ENCODE measurements at regions not wholly inside any gene's neighbourhood (a gene's known extent, or its start where the extent isn't known, plus 50 kb on each side); places are given as distances from the start of the nearest gene placed in this dataset.

DNA sequence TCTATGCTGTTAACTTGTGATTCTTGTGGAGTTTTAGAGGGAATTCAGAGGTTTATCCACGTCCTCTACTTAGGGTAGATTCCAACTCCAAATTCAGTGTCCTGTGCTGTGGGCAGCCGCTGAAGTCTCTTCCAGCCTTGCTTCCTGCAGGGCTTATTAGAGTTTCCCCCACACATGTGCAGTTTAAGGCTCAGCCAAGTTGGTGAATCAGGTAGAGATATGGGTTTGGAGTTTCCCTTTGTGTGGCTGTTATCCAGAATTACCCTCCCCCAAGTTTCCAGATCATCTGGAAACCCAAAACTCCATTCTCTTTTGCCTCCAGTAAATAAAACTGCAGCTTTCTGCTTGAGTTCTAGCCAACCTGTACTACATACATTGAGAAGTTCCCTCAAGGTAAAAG is 853.7 kb downstream of the GALC start:
- no peak overlapping the region for H3K4me3 ChIP-seq (ENCODE audit: low read depth in 1 of 2, low read length in 2 of 2)
- H3K9me3 ChIP-seq (ENCODE audit: control insufficient read depth in 1 of 2, low read length in 2 of 2), result no peaks in the 10 kb centered on the region
- peaks cover 0 to 7% of the 10 kb centered on the region in 2 donors for H3K4me1 ChIP-seq (ENCODE audit: control insufficient read depth in 1 of 2, insufficient read depth in 2 of 2, low read length in 2 of 2)
- H3K36me3 ChIP-seq (ENCODE audit: control insufficient read depth in 1 of 2, insufficient read depth in 2 of 2, low read length in 2 of 2), result no peaks in the 10 kb centered on the region
- no peaks in the 10 kb centered on the region for H3K27me3 ChIP-seq (ENCODE audit: low read depth, low read length)
- H3K27ac ChIP-seq (ENCODE audit: low read length), result no peak overlapping the region

DNA sequence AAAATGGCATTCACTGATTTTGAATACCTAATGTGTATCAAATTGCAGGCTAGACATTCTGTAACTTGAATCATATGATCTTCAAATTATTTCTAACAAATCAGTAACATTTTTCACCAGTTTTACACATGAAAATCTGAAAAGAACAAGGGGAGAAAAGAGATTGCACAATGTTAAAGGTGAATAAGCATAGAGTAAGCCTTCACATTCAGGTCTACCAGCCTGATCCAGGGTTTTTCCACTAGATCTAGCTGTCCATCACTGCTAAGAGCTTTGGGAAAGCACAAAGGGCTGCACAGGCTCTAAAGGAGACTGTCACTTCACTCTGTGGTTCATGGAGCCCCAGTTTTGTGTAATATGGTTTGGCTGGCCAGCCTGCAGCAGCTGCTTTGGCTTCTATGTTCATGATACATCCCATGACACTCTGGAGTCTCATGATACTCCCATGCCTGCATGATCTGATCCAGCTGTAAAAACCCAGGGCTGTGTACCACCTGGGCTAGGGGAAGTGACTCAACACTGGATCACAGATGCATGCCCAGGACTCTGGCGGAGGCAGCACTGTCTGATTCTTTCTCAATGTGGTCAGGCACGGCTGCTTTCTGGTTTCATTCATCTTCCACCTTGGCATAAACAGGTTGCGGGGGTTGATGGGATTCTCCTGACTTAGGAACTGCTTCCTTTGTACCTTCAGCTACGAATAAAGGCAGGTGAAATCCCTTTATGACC is 859.7 kb downstream of the GALC start:
- H3K4me3 ChIP-seq (ENCODE audit: low read depth in 1 of 2, low read length in 2 of 2), result no peak overlapping the region
- H3K36me3 ChIP-seq (ENCODE audit: control insufficient read depth in 1 of 2, insufficient read depth in 2 of 2, low read length in 2 of 2), result no peaks in the 10 kb centered on the region
- H3K9me3 ChIP-seq (ENCODE audit: control insufficient read depth in 1 of 2, low read length in 2 of 2), result no peaks in the 10 kb centered on the region
- H3K27me3 ChIP-seq (ENCODE audit: low read depth, low read length), result no peaks in the 10 kb centered on the region
- peaks cover 0 to 7% of the 10 kb centered on the region in 2 donors for H3K4me1 ChIP-seq (ENCODE audit: control insufficient read depth in 1 of 2, insufficient read depth in 2 of 2, low read length in 2 of 2)
- H3K27ac ChIP-seq (ENCODE audit: low read length), result no peak overlapping the region

GRCh38 chr14:87131879-87132278 is 861.1 kb downstream of the GALC start:
- Histone ChIP-seq H3K4me1 (ENCODE audit: control insufficient read depth in 1 of 2, insufficient read depth in 2 of 2, low read length in 2 of 2) (peaks cover 0 to 7% of the 10 kb centered on the region in 2 donors), H3K9me3 (ENCODE audit: control insufficient read depth in 1 of 2, low read length in 2 of 2) (no peaks in the 10 kb centered on the region), H3K36me3 (ENCODE audit: control insufficient read depth in 1 of 2, insufficient read depth in 2 of 2, low read length in 2 of 2) (no peaks in the 10 kb centered on the region), H3K27me3 (ENCODE audit: low read depth, low read length) (no peaks in the 10 kb centered on the region), H3K4me3 (ENCODE audit: low read depth in 1 of 2, low read length in 2 of 2) (no peak overlapping the region), H3K27ac (ENCODE audit: low read length) (no peak overlapping the region)

DNA sequence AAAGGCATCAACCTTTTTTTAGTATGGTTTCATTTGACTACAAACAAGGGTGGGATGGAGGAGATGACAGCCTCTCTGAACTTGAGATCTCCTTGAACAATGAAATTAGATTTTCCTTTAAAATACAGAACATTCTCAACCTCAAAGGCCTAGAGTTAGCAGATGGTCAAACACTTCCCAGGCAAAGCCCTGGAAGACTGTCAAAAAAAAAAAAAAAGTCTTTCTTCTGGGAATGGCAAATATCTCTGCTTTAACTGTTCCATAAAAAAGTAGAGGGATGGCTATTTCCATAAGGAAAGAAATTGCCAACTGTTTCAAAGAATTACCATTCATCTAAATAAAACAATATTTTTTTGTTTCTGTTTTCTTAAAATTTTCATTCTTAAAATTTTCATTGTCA is 870.8 kb downstream of the GALC start:
- H3K4me3 ChIP-seq (ENCODE audit: low read depth in 1 of 2, low read length in 2 of 2), result no peak overlapping the region
- no peaks in the 10 kb centered on the region for H3K4me1 ChIP-seq (ENCODE audit: control insufficient read depth in 1 of 2, insufficient read depth in 2 of 2, low read length in 2 of 2)
- H3K27ac ChIP-seq (ENCODE audit: low read length), result no peak overlapping the region
- peaks cover 0 to 3% of the 10 kb centered on the region in 2 donors for H3K9me3 ChIP-seq (ENCODE audit: control insufficient read depth in 1 of 2, low read length in 2 of 2)
- no peaks in the 10 kb centered on the region for H3K36me3 ChIP-seq (ENCODE audit: control insufficient read depth in 1 of 2, insufficient read depth in 2 of 2, low read length in 2 of 2)
- no peaks in the 10 kb centered on the region for H3K27me3 ChIP-seq (ENCODE audit: low read depth, low read length)

- Histone ChIP-seq H3K36me3 (ENCODE audit: control insufficient read depth in 1 of 2, insufficient read depth in 2 of 2, low read length in 2 of 2) (no peaks in the 10 kb centered on the region), H3K4me1 (ENCODE audit: control insufficient read depth in 1 of 2, insufficient read depth in 2 of 2, low read length in 2 of 2) (no peaks in the 10 kb centered on the region), H3K4me3 (ENCODE audit: low read depth in 1 of 2, low read length in 2 of 2) (no peak overlapping the region), H3K27ac (ENCODE audit: low read length) (no peak overlapping the region), H3K9me3 (ENCODE audit: control insufficient read depth in 1 of 2, low read length in 2 of 2) (peaks cover 0 to 3% of the 10 kb centered on the region in 2 donors), H3K27me3 (ENCODE audit: low read depth, low read length) (no peaks in the 10 kb centered on the region)
Measured at GRCh38 chr14:87121716-87122115, 871.3 kb downstream of the GALC start.

DNA sequence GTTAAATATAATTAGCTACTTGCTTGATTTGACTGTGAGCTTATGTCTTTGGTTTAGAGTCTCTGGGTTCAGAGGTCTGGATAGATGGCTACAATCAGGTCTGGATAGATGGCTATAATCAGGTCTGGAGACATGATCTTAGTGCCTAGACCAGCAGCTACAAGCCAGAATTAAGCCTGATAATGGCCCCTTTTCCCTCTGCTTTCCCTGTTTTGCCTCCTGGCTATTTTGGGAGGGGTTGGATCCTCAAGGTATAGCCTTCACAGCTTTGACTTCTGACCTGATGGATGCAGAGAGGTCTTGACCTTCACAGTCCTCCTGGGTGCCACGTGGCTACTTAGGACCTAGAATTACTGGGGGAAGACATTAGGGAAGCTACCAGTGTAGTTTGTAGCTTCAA is 877.7 kb downstream of the GALC start:
- Histone ChIP-seq H3K27ac (ENCODE audit: low read length) (no peak overlapping the region), H3K4me3 (ENCODE audit: low read depth in 1 of 2, low read length in 2 of 2) (no peak overlapping the region), H3K9me3 (ENCODE audit: control insufficient read depth in 1 of 2, low read length in 2 of 2) (peaks cover 0 to 3% of the 10 kb centered on the region in 2 donors), H3K4me1 (ENCODE audit: control insufficient read depth in 1 of 2, insufficient read depth in 2 of 2, low read length in 2 of 2) (no peaks in the 10 kb centered on the region), H3K27me3 (ENCODE audit: low read depth, low read length) (no peaks in the 10 kb centered on the region), H3K36me3 (ENCODE audit: control insufficient read depth in 1 of 2, insufficient read depth in 2 of 2, low read length in 2 of 2) (no peaks in the 10 kb centered on the region)

DNA sequence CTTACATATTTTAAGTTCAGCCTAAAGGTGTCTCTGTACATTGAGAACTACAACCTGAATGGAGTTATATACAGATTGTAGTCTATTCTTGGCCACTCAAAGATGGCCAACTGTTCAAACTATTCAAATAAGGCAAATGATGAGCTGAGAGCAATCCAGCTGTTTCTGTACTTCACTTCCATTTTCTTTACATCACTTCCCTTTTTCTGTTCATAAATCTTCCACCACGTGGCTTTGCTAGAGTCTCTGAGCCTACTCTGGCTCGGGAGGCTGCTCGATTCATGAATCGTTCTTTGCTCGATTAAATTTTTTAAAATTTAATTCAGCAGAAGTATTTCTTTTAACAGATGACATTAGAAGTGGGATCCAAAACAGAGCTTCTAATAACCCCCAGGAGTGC is 879.7 kb downstream of the GALC start:
- no peaks in the 10 kb centered on the region for H3K27me3 ChIP-seq (ENCODE audit: low read depth, low read length)
- H3K9me3 ChIP-seq (ENCODE audit: control insufficient read depth in 1 of 2, low read length in 2 of 2), result no peaks in the 10 kb centered on the region
- no peak overlapping the region for H3K27ac ChIP-seq (ENCODE audit: low read length)
- no peaks in the 10 kb centered on the region for H3K4me1 ChIP-seq (ENCODE audit: control insufficient read depth in 1 of 2, insufficient read depth in 2 of 2, low read length in 2 of 2)
- no peak overlapping the region for H3K4me3 ChIP-seq (ENCODE audit: low read depth in 1 of 2, low read length in 2 of 2)
- H3K36me3 ChIP-seq (ENCODE audit: control insufficient read depth in 1 of 2, insufficient read depth in 2 of 2, low read length in 2 of 2), result no peaks in the 10 kb centered on the region

DNA sequence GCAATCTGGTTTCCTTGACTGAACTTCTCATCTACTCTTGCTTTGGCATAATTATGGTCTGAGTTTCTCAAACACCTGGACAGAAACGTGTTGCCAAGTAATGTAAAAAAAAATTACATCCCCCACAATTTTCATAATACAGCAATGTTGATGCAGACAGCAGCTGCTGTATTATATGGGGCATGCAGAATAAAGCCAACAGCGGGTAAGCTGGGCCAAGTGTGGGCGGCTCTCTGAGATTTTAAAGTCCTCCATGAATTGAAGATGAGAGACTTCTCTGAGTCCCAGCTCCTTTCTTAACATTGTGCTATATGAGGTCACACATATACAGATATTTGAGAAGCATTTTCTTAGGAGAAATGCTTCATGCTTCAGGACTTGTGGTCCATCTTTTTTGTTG is 881.2 kb downstream of the GALC start:
- Histone ChIP-seq H3K4me3 (ENCODE audit: low read depth in 1 of 2, low read length in 2 of 2) (no peak overlapping the region), H3K36me3 (ENCODE audit: control insufficient read depth in 1 of 2, insufficient read depth in 2 of 2, low read length in 2 of 2) (no peaks in the 10 kb centered on the region), H3K27me3 (ENCODE audit: low read depth, low read length) (no peaks in the 10 kb centered on the region), H3K9me3 (ENCODE audit: control insufficient read depth in 1 of 2, low read length in 2 of 2) (no peaks in the 10 kb centered on the region), H3K4me1 (ENCODE audit: control insufficient read depth in 1 of 2, insufficient read depth in 2 of 2, low read length in 2 of 2) (no peaks in the 10 kb centered on the region), H3K27ac (ENCODE audit: low read length) (no peak overlapping the region)

- Histone ChIP-seq H3K27me3 (ENCODE audit: low read depth, low read length) (no peaks in the 10 kb centered on the region), H3K36me3 (ENCODE audit: control insufficient read depth in 1 of 2, insufficient read depth in 2 of 2, low read length in 2 of 2) (no peaks in the 10 kb centered on the region), H3K4me3 (ENCODE audit: low read depth in 1 of 2, low read length in 2 of 2) (no peak overlapping the region), H3K9me3 (ENCODE audit: control insufficient read depth in 1 of 2, low read length in 2 of 2) (no peaks in the 10 kb centered on the region), H3K27ac (ENCODE audit: low read length) (no peak overlapping the region), H3K4me1 (ENCODE audit: control insufficient read depth in 1 of 2, insufficient read depth in 2 of 2, low read length in 2 of 2) (no peaks in the 10 kb centered on the region)
Measured at GRCh38 chr14:87111126-87111525, 881.9 kb downstream of the GALC start.

GRCh38 chr14:87109271-87109670 is 883.7 kb downstream of the GALC start:
- Histone ChIP-seq H3K4me1 (ENCODE audit: control insufficient read depth in 1 of 2, insufficient read depth in 2 of 2, low read length in 2 of 2) (no peaks in the 10 kb centered on the region), H3K36me3 (ENCODE audit: control insufficient read depth in 1 of 2, insufficient read depth in 2 of 2, low read length in 2 of 2) (no peaks in the 10 kb centered on the region), H3K9me3 (ENCODE audit: control insufficient read depth in 1 of 2, low read length in 2 of 2) (no peaks in the 10 kb centered on the region), H3K4me3 (ENCODE audit: low read depth in 1 of 2, low read length in 2 of 2) (no peak overlapping the region), H3K27me3 (ENCODE audit: low read depth, low read length) (no peaks in the 10 kb centered on the region), H3K27ac (ENCODE audit: low read length) (no peak overlapping the region)

DNA sequence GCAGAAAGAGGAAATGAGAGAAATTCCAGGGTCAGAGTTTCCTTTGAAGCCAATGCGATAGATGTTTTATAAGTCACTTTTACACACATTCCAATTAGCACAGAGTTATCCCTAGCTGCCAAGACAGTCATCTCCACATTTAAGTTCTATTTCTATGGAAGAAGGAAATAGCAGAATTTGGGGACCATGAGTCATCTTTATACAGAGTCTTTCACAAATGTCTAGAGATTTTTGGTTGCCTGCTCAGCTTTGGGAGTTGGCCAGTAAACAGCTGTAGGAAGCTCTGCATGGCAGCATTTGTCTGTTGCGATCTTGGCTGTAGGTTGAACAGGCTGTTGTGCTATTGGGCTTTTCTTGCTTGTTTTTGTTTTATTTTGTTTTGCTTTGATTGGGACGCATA is 884.3 kb downstream of the GALC start:
- H3K27me3 ChIP-seq (ENCODE audit: low read depth, low read length), result no peaks in the 10 kb centered on the region
- H3K4me1 ChIP-seq (ENCODE audit: control insufficient read depth in 1 of 2, insufficient read depth in 2 of 2, low read length in 2 of 2), result no peaks in the 10 kb centered on the region
- no peaks in the 10 kb centered on the region for H3K36me3 ChIP-seq (ENCODE audit: control insufficient read depth in 1 of 2, insufficient read depth in 2 of 2, low read length in 2 of 2)
- no peaks in the 10 kb centered on the region for H3K9me3 ChIP-seq (ENCODE audit: control insufficient read depth in 1 of 2, low read length in 2 of 2)
- no peak overlapping the region for H3K27ac ChIP-seq (ENCODE audit: low read length)
- no peak overlapping the region for H3K4me3 ChIP-seq (ENCODE audit: low read depth in 1 of 2, low read length in 2 of 2)

GRCh38 chr14:87102811-87103378 is 890.1 kb downstream of the GALC start:
- no peaks in the 10 kb centered on the region for H3K27me3 ChIP-seq (ENCODE audit: low read depth, low read length)
- H3K4me1 ChIP-seq (ENCODE audit: control insufficient read depth in 1 of 2, insufficient read depth in 2 of 2, low read length in 2 of 2), result no peaks in the 10 kb centered on the region
- H3K36me3 ChIP-seq (ENCODE audit: control insufficient read depth in 1 of 2, insufficient read depth in 2 of 2, low read length in 2 of 2), result no peaks in the 10 kb centered on the region
- H3K9me3 ChIP-seq (ENCODE audit: control insufficient read depth in 1 of 2, low read length in 2 of 2), result no peaks in the 10 kb centered on the region
- H3K4me3 ChIP-seq (ENCODE audit: low read depth in 1 of 2, low read length in 2 of 2), result no peak overlapping the region
- H3K27ac ChIP-seq (ENCODE audit: low read length), result no peak overlapping the region

Data from muscle layer of duodenum (tissue), 2 donors.